Pancreas (tissue), 10 donors: ENCODE measurements at regions not wholly inside any gene's neighbourhood (a gene's known extent, or its start where the extent isn't known, plus 50 kb on each side); places are given as distances from the start of the nearest gene placed in this dataset.

Source experiments
- ATAC-seq, 4 donors: fragments of 200-7000 bp; cut with Tn5 transposase; one replicate each; pipeline versions ENCODE4 v1.8.0 to v1.9.1; 2020; ENCODE audit warnings: mild to moderate bottlenecking in 4 of 4, moderate library complexity in 4 of 4
- DNase-seq, 6 donors: peaks; one replicate each; pipeline ENCODE4 v3.0.0-alpha.2; 2020
- FAIRE-seq: peaks from 2 replicates; lab custom pipeline; 2012; peaks lifted over from hg19 to GRCh38; lab: Jason Lieb, UNC
- H3K27ac ChIP-seq, 4 donors: fragments of 200-600 bp; sonication (generic); 1 replicate in 3 of 4; 2 replicates in 1 of 4; pipeline versions ENCODE4 v1.5.0 to v1.8.0; 2020
- H3K27me3 ChIP-seq, 4 donors: fragments of 200-600 bp; one replicate each; pipeline ENCODE4 v1.8.0; 2021
- H3K36me3 ChIP-seq, 3 donors: fragments of 200-600 bp; sonication (generic) in 1 of 3; one replicate each; pipeline versions ENCODE4 v1.5.0 to v1.8.0; 2020 to 2021
- H3K4me1 ChIP-seq, 3 donors: fragments of 200-600 bp; one replicate each; pipeline ENCODE4 v1.8.0; 2021
- H3K4me3 ChIP-seq, 4 donors: fragments of 200-600 bp; sonication (generic) in 2 of 4; one replicate each; pipeline versions ENCODE4 v1.5.0 to v1.8.0; 2020 to 2021
- H3K9me3 ChIP-seq, 4 donors: fragments of 200-600 bp; one replicate each; pipeline ENCODE4 v1.8.0; 2021
- WGBS, 2 donors: extraction: QIAGEN DNeasy Blood & Tissue Kit; methylation state at CpG; one replicate each; pipeline ENCODE4 v1.1.7; 2013; 5-methylcytosine and 5-hydroxymethylcytosine counted together
- intact Hi-C, 3 donors: fragments of 100-400 bp; cut with DNase I; formaldehyde crosslinking; loops; one replicate each; pipeline versions ENCODE4 v1.11.1 to v1.14.2; 2022
- TF ChIP-seq, protein P1 (sequence below), 4 donors: fragments of 200-600 bp; sonication (generic) in 3 of 4; IDR thresholded peaks; one replicate each; pipeline versions ENCODE4 v1.5.0 to v1.8.0; 2021; ENCODE audit warnings: antibody characterized with exemption in 4 of 4
- donor health status: healthy with polysubstance abuse.
- donor health status: DM: no; HTN: no; CAD: no; lungs with moderate emphysema.
- donor health status: DM: no; HTN: no; CAD: no.
- donor health status: control.
- donor health status: control.
- donor health status: Bipolar disorder and iron deficiency.
- donor health status: DM: yes; HTN: yes; CAD: no.
- donor health status: DM: no; HTN: no; CAD: no.
- donor health status: DM: no; HTN: no; CAD: no.
- donor health status: DM: yes; HTN: yes; CAD: no.

DNA sequence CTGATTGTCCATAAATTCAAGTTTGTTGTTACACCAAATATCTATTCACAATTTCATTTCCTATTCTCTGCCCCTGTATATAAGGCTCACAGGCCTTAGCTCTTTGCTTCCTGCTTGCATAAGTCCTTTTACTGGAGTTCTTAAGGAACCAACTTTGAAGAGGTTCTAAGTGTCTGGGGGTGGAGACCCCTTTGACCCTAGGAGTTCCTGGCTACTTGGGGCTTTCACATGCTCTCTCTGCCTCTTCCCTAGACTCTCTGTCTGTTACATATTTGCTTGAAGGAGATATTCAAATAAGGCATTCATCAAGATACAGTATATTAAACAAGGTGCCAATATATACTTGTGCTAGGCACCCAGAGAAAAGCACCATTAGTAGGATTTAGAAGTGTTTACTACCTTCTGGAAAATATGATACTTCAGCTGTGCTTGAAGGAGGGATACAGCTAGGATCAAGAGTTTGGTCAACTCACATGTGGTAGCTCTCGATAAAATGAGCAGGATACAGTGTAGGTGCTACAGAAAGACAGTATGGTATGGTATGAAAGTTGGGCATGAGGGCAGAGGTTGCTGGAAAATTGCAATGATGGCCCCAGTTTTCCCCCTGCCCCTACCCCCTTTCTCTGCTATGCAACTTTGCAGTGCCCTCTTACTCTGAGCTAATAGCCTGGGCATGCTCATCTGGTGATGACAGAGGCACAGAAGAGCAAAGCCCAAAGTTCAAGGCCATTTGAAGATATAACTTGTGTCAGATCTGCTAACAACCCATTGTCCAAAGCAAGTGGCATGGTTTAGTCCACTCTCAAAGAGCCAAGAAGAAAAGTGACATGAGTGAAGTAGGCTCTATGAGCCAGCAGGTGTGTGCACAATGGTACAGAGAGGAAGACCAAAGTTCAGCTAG lies 107.6 kb upstream of the CPEB2 start:
- H3K4me3 ChIP-seq, result no peak overlapping the region
- no peak for FAIRE-seq
- no peak for DNase-seq
- TF ChIP-seq, protein P1, sequence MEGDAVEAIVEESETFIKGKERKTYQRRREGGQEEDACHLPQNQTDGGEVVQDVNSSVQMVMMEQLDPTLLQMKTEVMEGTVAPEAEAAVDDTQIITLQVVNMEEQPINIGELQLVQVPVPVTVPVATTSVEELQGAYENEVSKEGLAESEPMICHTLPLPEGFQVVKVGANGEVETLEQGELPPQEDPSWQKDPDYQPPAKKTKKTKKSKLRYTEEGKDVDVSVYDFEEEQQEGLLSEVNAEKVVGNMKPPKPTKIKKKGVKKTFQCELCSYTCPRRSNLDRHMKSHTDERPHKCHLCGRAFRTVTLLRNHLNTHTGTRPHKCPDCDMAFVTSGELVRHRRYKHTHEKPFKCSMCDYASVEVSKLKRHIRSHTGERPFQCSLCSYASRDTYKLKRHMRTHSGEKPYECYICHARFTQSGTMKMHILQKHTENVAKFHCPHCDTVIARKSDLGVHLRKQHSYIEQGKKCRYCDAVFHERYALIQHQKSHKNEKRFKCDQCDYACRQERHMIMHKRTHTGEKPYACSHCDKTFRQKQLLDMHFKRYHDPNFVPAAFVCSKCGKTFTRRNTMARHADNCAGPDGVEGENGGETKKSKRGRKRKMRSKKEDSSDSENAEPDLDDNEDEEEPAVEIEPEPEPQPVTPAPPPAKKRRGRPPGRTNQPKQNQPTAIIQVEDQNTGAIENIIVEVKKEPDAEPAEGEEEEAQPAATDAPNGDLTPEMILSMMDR (IDR thresholded peaks at IDR 0.05), result no peak
- H3K9me3 ChIP-seq, result no peaks in the 10 kb centered on the region
- no peaks in the 10 kb centered on the region for H3K36me3 ChIP-seq
- H3K4me1 ChIP-seq, result no peaks in the 10 kb centered on the region
- 96 to 100% methylated on average over 1 of the region's 1 CpG for WGBS, 2 donors
- intact Hi-C loops, result no loop called here
- H3K27ac ChIP-seq, result no peak overlapping the region
- ATAC-seq, result no peak
- H3K27me3 ChIP-seq, result no peaks in the 10 kb centered on the region

DNA sequence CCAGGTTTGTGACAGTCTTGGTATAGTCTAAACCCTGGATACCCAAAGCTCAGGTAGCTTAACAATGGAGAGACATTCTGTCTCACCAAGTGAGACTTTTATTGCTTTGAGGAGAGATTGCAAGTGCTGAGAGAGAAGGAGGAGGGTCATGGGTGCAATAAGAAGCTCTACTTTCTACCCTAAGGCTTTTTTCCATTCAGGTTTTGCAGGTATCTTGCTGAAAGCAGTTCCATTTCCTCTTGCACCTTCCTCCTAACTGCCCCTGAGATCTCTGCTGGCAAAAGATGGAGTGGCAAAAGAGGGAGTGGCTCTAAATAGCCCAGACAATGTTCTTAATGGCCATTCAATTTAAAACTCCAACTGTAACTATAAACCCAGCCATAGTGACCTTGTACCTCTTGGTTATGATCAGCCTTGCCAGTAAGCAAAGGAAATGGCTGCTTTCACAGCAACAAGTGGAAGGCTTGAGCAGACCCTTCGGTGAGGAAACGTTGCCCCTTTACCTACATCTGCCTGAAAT lies 105.6 kb upstream of the CPEB2 start:
- TF ChIP-seq, protein P1 (IDR thresholded peaks at IDR 0.05), result no peak
- DNase-seq (no peak), FAIRE-seq (no peak), ATAC-seq (no peak)
- Histone ChIP-seq H3K36me3 (no peaks in the 10 kb centered on the region), H3K27me3 (no peaks in the 10 kb centered on the region), H3K27ac (no peak overlapping the region), H3K9me3 (no peaks in the 10 kb centered on the region), H3K4me1 (no peaks in the 10 kb centered on the region), H3K4me3 (no peak overlapping the region)
- intact Hi-C loops, result no loop called here
- 79 to 88% methylated on average over 2 of the region's 2 CpGs for WGBS, 2 donors

DNA sequence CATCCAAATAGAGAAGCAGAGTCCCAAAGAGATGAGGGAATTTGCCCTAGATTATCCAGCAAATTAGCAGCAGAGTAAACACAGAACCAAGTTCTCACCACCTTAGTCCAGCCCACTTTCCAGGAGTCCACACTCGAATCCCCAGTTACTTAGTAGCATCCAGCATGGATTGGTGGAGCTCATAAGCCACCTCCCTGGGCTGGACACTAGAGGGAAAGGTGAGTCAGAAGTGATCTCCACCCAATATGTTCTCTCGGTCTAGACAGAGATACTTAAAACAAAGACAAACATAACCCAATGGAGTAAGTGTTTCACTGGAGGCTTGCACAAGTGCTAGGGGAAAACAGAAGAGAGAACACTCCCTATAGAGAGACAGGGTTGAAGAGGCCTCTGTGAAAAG lies 105.1 kb upstream of the CPEB2 start:
- no peak for ATAC-seq
- Histone ChIP-seq H3K4me3 (no peak overlapping the region), H3K36me3 (no peaks in the 10 kb centered on the region), H3K27ac (no peak overlapping the region), H3K27me3 (no peaks in the 10 kb centered on the region), H3K4me1 (no peaks in the 10 kb centered on the region), H3K9me3 (no peaks in the 10 kb centered on the region)
- 72 to 75% methylated on average over 2 of the region's 2 CpGs for WGBS, 2 donors
- intact Hi-C loops, result no loop called here
- DNase-seq, result no peak
- TF ChIP-seq, protein P1 (IDR thresholded peaks at IDR 0.05), result no peak
- no peak for FAIRE-seq

DNA sequence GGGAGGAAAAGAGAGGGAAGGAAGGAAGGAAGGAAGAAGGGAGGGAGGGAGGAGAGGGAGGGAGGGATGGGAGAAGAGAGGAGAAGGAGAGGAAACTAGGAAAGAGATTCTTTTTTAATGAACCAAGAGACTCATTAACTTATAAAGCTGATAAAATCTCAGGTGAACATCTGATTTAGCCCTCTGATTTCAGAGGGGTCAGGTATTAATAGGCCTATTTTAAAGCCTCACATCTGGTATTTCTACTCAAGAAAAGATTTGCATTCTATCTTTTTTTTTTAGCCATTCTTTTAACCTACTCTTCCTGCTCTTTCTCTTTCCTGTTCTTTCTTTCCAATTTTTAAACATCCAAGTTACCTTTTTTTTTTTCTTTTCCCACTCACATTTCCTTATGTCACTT lies 103.3 kb upstream of the CPEB2 start:
- TF ChIP-seq, protein P1 (IDR thresholded peaks at IDR 0.05), result no peak
- FAIRE-seq, result no peak
- Histone ChIP-seq H3K36me3 (no peaks in the 10 kb centered on the region), H3K4me3 (no peak overlapping the region), H3K27me3 (no peaks in the 10 kb centered on the region), H3K27ac (no peak overlapping the region), H3K4me1 (no peaks in the 10 kb centered on the region), H3K9me3 (no peaks in the 10 kb centered on the region)
- no peak for DNase-seq
- intact Hi-C loops, result no loop called here
- ATAC-seq, result no peak

DNA sequence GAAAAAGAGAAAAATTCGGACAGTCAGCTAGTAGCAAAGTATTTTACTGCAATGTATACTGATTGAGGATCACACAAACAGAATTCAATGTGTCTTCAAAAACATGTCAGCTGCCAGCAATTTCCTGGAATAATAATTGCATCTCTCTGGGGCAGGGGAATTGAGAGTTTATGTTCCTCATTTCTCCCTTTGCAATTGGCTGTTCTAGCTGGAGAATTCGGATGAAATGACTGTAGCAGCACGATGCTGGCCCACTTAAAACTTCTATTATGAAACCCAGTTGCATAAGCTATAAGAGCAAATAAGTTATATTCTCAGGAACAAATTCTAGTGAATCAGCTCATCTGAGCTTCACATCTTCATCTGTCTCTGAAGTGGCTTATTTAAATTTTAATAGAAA lies 99.9 kb upstream of the CPEB2 start:
- Histone ChIP-seq H3K4me3 (no peak overlapping the region), H3K9me3 (no peaks in the 10 kb centered on the region), H3K4me1 (no peaks in the 10 kb centered on the region), H3K27ac (no peak overlapping the region), H3K36me3 (no peaks in the 10 kb centered on the region), H3K27me3 (no peaks in the 10 kb centered on the region)
- TF ChIP-seq, protein P1 (IDR thresholded peaks at IDR 0.05), result no peak
- DNase-seq (no peak), FAIRE-seq (no peak), ATAC-seq (no peak)
- intact Hi-C loops, result no loop called here
- 63 to 82% methylated on average over 3 of the region's 3 CpGs for WGBS, 2 donors
